Colon (tissue), 2 donors: ENCODE measurements at regions not wholly inside any gene's neighbourhood (a gene's known extent, or its start where the extent isn't known, plus 50 kb on each side); places are given as distances from the start of the nearest gene placed in this dataset.

ENCODE experiments used
- FAIRE-seq: peaks from 2 replicates; lab custom pipeline; 2012; peaks lifted over from hg19 to GRCh38; lab: Jason Lieb, UNC
- donor health status: control.
- donor health status: control.

DNA sequence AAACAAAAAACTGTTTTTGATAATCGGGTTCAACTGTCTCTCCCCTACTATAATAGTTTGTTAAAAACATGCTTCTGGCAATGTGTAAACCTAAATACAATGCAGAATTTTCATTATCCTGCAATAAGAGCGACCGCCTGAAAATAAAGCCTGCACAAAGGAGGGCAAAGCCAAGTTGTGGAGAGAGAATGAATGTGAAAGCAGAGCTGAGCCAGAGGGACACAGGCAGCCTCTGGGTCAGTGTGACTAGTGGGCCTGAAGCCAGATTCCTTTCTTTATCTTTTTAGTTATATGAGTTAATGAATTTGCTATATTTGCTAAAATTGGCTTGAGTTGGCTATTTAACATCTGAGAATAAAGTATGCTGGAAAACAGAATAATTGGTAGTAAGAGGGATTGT lies 615.2 kb downstream of the PLA2G4A start:
- no peak for FAIRE-seq

DNA sequence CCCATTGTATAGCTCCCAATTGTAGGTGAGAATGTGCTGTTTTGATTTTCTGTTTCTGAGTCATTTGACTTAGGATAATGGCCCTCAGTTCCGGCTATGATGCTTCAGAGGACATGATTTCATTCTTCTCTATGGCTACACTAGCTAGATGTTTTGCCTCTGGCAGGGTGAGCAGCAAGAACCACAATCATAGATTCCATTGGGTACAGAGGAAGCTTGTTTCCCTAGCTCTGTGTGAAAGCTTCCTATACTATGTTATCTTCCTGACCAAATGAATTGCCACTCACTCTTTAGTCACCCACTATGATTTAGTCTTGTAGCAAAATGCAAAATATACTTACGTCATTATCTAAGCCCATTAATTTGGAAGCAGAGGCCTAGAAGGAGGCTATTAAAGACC lies 616.3 kb downstream of the PLA2G4A start:
- FAIRE-seq: no peak

DNA sequence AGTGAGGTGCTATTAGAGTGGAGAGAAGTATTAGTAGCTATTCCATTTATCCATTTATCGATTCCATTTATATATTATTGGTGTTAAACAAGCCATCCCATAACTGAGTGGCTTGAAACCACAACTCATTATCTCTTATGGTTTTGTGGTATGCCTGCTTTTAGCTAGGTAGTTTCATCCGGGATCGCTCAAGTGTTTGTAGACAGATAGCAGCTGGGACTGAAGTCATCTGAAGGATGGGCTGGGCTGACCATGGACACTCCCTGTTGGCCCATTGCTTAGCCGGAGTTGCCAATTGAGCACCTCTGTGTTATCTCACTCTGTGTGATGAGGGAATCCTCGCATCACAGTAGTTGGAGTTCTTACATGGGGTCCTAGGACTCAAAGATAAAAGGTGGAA lies 622.5 kb downstream of the PLA2G4A start:
- no peak for FAIRE-seq

DNA sequence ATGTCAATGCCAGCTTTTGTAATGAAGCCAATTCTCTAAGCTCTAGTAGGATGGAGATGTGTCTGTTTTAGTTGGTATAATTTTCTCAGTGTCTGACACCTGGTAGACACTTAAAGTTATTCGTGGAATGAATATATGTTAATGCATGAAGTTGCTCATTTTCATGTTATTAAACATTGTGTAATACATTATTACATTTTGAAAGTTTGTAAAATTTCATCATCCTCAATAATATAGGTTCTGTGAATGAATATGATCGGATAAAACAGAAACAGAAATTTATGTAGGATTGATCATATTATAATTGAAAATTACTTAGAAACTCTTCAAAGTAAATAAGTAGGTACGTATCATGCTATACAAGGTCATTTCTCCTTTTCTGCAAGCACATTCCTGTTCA lies 625.3 kb downstream of the PLA2G4A start:
- FAIRE-seq: no peak

DNA sequence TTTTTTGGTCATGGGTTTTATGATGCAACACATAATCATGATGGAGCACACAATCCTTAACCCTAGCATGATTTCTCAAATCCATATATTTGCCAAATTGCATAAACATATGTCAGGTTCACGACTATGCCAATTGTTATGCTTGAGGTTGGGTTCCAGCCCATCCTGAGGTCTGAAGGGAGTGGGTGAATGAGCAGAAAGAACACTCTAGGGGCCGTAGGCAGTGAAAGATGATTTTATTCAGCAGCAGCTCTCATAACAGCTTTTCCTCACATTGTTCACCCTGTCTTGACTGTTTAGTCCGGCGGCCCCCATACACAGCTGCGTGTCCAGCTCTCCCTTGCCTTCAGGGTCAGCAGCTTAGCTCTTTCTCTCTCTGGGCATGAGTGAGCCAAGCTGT lies 627.7 kb downstream of the PLA2G4A start:
- FAIRE-seq: no peak

DNA sequence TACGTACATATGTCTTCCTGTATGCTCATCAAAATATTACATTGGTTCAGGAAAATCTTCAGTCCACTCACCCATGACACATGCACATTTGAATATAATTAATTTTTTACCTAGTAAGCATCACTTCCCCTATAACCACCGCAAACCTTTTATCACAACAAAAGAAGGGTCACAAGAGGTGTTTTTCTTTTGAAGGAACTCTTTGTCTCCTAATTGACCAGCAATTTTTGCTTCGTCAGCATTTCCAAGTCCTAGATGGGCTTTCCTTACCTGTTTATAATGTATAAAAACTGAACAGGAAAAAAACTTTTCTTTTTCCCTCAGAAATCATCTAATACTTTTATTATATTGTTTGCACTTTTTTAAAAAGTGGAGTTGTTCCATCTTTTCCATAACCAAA lies 631.3 kb downstream of the PLA2G4A start:
- no peak for FAIRE-seq

DNA sequence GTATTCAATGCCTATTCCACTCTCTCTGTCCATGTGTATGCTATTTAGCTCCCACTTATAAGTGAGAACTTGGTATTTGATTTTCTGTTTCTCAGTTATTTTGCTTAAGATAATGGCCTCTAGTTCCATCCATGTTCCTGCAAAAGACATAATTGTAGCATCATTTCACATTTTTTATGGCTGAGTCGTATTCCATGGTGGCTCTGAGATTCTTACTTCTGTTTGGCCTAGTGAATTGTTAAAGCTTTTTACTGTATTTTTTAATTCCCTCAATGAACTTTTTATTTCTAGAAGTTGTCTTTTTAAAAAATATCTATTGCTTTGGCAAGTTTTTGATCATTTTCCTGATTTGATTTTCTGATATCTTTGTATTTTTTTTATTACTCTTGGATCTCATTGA lies 635.6 kb downstream of the PLA2G4A start:
- no peak for FAIRE-seq

DNA sequence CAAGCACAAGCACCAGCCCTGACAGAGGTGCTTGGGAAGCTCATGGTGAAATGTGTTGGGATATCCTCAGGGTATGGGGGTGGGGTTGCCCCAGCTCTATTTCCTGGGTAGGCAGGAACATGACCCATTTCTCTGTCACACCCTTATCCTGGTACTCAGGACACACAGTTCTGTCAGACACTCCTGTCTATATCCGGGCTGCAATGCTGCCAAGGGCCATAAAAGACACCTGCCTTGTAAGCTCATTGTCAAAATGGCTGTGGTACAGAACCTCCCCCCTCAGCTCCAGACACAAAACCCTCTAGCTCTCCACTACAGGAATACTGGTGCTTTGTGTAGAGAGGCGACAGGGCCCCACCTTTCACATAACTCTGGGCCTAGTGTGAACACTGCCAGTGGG lies 636.7 kb downstream of the PLA2G4A start:
- FAIRE-seq: no peak

DNA sequence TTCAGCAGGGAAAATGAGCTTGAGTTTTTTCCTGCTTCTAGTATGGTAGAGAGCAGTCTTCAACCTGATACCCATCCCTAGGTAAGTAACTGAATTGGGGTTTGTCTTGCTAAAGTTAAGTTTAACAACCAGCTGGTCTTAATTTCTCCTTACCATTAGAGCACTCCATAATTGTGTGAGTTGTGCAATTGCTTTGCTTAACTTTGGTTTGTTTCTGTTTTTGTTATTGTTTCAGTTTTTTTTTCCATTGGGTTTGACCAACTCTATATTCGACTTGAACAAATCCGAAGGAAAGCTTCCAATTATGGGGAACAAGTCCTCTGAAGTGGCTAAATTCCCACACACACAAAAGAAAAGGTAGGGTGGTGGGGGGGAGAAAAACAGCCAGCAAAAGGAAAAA lies 641.1 kb downstream of the PLA2G4A start:
- FAIRE-seq: no peak

DNA sequence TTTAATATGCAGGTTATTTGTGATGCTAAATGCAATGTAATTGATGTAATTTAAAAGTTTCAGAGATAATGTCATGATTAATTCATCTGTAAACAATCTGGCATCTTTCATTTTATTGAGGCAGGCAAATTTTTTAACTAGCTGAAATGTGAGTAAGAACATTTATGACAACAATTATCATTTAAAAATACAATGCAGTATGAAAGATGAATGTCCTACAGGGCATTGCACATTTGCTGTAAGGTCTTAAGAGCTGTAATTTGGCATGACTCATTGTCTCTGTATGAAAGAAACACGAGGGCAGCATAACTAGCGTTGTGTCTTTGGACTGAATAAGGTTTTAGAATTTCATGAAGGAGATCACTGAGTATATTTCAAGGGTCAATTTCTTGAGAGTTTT lies 642.8 kb downstream of the PLA2G4A start:
- no peak for FAIRE-seq

DNA sequence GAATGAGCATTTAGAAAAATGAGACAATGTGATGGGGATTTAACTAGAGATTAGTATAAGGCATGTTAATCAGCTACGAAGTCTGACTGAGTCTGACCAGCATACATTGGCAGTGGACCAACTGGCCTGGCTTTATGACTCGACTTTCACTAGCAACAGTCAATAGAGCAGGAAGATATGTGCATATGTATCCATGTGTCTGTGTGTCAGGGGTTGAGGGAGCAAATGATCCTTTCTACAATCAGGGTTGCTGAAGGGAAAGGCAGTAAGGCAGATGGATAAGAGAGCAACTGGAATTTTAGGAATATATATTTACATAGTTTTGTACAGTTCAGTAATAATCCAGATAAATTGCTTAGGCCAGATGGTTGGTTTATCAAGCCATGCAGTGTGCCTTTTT lies 645.6 kb downstream of the PLA2G4A start:
- no peak for FAIRE-seq

DNA sequence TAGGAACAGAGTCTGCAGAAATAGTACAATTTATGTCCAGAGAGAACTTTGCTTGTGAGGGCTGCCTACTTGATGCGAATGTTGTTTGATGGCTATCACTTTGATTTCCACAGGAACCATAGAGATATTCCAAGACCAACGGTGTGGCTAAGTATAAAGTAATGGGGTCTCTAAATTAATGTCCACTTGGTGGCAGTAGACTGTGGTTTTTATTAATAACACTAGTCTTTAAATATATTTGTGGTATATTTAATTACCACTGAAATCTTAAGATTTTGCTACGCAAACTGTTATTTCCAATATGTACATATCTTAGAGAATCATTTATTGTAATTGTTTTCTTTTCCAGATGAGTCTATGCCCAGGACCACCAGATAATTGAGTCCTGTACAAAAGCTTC lies 647.9 kb downstream of the PLA2G4A start:
- FAIRE-seq: no peak

DNA sequence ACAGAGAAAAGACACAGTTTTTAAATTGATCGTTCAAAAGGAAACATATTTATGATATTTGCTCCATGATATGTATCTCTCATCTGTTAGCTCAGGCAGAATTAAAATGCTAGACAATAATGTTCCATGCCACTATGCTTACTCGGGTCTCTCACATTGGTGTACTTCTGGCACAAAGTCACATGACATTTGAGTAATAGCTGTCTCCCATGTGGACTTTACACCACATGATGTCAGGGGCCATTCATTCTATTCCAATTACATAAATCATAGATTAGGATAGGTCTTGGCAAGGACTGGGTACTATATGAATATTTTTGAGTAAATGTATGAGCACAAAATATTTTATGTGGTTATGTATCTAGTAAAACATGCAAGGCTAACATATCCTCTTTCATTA lies 648.4 kb downstream of the PLA2G4A start:
- FAIRE-seq: no peak

DNA sequence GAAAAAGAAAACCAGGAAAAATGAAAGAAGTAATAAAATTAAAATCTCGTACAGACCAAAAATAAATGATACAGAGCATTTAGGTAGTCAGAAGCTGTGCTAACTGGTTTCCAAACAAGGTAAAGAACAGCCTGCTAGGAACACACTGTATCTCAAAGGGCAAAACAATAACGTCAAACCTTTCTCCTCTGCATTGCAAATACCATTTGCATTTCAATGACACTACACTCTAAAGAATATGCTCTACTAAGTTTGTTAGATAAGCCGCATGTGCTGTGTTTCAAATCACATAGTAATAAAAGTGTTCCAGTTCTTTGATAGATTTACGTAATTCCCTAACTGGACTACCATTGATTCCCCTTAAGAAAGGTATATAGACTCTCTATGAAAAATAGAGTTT lies 648.8 kb downstream of the PLA2G4A start:
- no peak for FAIRE-seq

DNA sequence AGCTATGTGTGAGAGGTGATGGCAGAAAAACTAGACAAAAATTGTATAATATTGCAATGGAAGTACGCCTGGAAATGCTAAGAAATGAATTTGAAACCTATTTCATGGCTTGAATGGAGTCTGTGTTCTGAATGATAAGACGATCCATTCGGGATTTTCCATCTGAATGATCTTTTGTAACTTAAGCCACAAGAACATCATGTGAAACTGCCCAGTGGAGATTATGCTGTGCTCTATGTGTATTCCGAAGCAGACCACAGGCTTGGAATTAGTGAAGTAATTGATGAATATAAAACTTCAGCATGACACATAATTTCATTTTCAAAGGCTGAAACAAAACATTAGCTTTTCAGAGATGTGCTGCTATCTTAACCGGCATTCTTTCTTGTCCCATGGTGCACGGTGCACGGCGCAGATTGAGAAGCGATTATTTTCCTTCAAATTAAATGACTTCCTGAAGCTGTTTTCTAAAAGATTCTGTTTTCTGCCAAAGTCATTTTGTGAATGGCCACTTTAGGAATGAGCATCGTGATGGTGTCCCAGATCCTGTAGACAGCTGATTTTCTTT lies 652.9 kb downstream of the PLA2G4A start:
- no peak for FAIRE-seq

DNA sequence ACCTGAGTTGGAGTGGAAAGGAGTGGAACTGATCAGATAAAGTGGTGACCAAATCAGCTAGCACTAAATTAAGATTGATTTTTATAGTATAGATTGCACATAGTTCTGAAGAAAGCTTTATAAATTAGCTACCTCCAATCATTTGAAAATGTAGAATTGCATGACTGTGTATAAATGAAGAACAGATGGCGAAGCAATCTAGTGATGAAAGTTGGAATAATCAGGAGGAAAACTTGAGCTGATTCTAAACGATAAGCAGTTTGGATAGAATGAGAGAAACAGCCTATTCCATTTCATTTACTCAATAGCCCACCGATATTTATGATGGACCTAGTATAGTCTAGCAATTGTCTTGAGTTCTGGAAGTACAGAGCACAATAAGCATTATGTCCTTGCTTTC lies 661.5 kb downstream of the PLA2G4A start:
- no peak for FAIRE-seq

DNA sequence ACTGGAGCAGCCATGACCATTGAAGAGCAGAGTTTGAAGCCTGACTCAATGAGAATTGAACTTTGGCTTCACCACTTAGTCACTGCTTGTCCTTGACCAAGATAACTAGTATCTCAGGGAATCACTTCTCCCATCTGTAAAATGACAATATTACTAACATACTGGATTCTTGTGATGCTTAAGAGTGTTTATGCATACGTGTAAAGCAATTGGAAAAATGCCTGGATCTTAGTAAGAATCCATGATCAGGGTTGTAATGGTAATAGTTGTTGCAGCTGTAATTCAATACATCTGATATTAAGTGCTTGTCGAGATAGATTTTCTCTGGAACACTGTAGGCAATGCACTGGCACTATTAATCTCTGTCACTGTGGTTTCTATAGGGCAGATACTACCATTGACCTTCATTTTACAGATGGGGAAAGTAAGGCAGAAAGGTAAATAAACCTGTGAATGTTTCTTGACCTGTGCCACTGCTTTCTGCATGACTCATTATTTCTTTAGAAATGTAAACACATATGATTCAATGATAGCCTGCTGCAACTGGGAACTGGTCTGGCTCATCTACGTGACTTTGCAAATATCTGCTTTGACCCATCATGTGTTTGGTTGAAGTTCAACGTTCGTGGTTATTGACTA lies 662.5 kb downstream of the PLA2G4A start:
- no peak for FAIRE-seq

DNA sequence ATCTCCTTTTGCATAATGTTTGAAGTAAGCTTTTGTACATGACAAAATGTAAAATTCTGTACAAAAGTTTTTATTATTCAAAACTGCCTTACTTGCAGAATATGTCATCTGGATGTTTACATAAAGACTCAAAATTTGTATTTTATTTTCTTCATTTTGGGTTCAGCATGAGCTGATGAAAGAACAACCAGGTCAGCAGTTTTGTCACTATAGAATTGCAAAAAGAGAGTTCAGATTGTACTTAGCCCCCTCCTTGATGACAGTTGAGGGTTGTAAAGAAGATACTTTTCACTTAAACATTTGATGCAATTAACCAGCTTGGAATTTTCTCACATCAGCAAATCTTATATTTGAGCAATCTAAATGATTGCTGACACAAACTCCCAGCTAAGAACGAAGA lies 669.3 kb downstream of the PLA2G4A start:
- no peak for FAIRE-seq

DNA sequence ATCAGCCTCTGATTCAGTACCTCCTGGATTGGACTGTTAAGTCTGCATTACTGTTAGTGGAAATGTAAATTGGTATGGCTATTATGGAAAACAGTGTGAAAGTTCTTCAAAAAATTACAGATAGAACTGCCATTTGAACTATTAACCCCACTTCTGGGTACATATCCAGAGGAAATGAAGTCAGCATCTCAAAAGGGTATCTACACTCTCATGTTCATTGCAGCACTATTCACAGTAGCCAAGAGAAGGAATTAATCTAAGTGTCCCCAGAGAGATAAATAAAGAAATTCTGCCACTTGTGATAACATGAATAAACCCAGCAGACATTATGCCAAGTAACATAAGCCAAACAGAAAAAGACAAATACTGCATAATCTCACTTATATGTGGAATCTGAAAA lies 676.0 kb downstream of the PLA2G4A start:
- FAIRE-seq: no peak

DNA sequence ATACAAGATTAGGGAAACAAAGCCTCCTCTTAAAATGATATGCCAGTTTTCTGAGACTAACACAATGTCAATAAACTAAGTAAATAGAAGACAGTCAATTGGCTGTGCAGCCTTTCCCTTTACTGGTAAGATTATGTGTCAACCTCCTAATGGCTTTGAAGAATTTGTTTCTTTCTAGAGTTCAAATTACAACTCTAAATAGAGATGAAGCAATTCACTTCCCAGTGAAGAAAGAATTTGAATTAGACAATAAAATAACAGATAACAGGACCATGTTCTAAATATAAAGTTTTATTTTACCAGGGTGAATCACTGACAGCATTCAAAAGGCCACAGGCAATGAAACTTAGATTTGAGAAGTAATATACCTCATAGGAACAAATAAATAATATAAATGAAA lies 680.3 kb downstream of the PLA2G4A start:
- FAIRE-seq: no peak

DNA sequence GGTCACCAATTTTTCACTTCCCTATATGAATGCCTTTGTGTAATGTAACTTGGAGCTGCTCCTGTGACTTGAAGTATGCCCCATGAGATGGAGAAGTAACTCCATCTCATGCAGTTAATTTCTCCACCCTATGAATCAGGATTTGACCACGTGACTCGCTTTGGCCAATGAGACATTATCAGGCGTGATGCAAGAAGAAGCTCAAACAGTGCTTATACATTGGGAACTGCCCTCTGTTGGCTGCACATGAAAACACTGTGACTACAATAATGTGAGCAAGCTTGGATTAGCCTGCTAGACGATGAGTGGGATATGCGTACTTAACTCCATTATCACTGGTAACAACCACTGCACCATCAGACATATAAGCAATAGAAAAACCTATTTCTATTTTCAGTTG lies 684.4 kb downstream of the PLA2G4A start:
- no peak for FAIRE-seq

DNA sequence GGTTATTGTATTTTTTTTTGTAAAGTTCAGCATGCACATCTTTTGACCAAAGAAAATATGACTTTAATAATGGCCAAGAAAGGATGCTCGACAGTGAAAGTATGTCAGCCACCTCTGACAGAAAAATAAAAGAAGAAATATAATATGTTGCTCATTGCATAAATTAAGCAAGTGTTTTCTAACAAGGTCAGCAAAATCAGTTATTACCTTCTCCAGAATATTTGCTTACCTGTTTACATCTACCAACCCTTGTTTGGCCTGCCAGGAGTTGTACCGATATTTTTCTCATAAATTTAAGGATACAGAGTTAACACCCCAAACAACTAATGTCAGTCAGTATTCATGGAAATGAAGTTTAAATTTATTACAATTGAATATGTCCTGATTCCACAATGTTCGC lies 685.4 kb downstream of the PLA2G4A start:
- FAIRE-seq: no peak

DNA sequence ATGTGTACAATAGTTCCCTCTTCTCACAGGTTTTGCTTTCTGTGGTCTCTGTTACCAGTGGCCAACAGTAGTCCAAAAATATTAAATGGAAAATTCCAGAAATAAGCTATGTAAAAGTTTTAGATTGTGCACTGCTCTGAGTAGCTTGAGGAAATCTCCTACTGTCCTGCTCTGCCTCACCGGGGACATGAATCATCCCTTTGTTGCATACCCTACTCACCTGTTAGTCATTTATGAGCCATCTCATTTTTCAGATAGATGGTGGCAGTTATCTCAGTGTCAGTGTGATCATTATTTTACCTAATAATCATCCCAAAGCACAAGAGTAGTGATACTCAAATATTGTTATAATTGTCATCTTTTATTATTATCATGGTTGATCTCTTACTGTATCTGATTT lies 688.1 kb downstream of the PLA2G4A start:
- no peak for FAIRE-seq

DNA sequence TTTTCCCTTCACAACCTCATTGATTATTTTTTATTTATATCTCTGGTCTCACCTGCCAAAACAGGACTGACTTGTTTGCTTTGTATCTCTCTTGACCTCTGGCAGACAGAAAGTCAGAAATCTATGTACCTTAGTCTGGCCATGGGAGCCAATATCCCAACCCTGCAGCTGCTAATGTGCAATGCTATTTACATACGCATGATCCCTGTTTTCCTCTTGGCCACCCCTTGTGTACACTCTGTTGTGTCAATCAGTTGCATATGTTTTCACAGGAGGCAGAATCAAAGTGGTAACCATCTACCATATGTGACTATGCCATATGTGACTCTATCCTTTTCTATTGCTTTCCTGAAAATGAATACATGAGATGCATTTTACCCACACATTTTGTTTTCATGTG lies 688.8 kb downstream of the PLA2G4A start:
- FAIRE-seq: no peak

DNA sequence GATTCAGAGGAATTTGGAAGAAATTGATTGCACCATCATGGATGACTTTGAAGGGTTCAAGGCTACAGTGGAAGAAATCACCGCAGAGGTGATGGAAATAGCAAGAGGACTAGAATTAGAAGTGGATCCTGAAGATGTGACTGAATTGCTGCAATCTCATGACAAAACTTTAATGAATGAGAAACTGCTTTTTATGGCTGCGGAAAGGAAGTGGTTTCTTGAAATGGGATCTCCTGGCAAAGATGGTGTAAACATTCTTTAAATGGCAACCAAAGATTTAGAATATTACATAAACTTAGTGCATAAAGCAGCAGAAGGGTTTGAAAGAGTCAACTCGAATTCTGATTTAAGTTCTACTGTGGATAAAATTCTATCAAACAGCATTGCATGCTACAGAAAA lies 698.6 kb downstream of the PLA2G4A start:
- FAIRE-seq: no peak
